HG03521 (cell line): ENCODE measurements at regions not wholly inside any gene's neighbourhood (a gene's known extent, or its start where the extent isn't known, plus 50 kb on each side); places are given as distances from the start of the nearest gene placed in this dataset.
"Not testable (repeated sequence)": the region's sequence is repeated elsewhere in the genome, so short reads cannot be mapped to it uniquely, and the experiment has no call there.

Experiments
- ATAC-seq: cut with Tn5 transposase; IDR thresholded peaks from one replicate; pipeline ENCODE4 v1.9.1; 2021; ENCODE audit warnings: mild to moderate bottlenecking, moderate library complexity; ENCODE audit not compliant: unreplicated experiment

DNA sequence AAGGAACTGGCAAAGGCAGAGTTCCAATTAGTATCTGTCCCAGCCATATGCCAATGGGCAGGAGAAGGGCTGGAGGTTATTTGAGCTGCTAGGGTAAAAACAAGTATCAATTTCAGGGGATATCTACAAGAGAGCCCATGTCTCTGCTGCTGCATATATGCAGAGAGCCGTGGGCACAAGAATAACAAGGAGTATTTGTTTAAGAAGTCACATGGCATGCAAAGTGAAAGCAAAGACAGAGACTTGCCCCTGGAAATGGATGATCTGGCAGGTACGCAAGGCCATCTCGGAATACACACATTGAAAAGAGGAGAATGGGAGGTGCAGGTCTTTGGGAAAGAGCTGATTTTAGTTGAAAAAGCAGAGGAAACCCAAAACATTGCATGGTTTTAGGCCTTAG, 170.6 kb downstream of the EVA1A start:
- no peak for ATAC-seq

GRCh38 chr2:75389271-75389670, 171.5 kb downstream of the EVA1A start:
- ATAC-seq: no peak

DNA sequence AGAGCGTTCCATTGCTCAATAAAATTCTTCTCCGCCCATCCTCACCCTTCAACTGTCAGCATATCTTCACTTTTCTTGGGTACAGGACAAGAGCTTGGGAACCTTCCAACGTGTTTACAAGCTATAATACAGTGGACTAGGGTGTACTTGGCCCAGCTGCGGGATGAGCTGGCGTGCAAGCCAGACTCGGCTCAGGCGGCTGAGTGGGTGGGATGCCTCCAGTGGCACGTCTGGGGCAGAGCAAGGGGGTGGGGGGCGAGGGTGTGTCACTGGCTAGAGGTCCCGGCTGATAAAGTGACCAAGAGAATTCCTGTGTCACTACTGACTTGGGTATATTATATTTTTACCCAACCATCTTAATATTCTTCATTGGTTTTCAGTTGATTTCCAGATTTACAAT, 179.7 kb downstream of the EVA1A start:
- no peak for ATAC-seq

DNA sequence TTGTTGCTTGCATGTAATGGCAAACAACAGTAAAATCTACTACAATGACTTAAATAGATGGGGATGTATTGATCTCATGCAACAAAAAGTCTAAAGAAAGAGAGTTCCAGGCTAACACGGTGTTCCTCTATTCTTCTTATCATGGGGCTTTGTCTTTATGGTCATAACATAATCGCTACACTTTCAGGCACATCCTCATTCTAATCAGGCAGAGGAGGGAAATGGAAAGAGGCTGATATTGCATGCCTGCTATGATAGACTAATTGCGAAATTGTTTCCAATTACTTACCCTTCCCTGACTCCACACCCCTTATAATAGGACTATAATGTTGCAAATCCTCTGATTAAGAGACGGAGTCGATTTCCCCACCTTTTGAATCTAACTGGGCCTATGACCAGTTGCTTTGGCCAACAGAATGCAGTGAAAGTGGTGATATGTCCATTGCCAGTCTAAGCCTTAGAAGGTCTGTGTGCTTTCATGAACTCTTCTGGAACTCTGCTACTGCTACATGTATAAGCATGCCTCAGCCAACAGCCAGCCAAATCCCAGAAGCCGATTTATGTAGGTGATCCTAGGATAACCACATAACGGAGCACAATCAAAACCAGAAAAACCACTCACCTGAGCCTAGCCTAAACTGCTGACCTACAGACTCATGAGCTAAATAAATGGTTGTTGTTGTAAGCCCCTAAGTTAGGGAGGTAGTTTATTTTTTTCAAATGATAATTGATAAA, 180.3 kb upstream of the TACR1 start:
- ATAC-seq: no peak

GRCh38 chr2:75375646-75376582, 176.6 kb upstream of the TACR1 start:
- ATAC-seq: no peak

GRCh38 chr2:75374414-75374957, 175.2 kb upstream of the TACR1 start:
- ATAC-seq: not testable (repeated sequence)

- ATAC-seq: no peak
Measured at GRCh38 chr2:75367401-75367800, 168.1 kb upstream of the TACR1 start.

- no peak for ATAC-seq
Measured at GRCh38 chr2:75361486-75361885, 162.2 kb upstream of the TACR1 start.

- no peak for ATAC-seq
Measured at GRCh38 chr2:75360945-75361344, 161.6 kb upstream of the TACR1 start.

GRCh38 chr2:75356865-75357264, 157.5 kb upstream of the TACR1 start:
- ATAC-seq: no peak

DNA sequence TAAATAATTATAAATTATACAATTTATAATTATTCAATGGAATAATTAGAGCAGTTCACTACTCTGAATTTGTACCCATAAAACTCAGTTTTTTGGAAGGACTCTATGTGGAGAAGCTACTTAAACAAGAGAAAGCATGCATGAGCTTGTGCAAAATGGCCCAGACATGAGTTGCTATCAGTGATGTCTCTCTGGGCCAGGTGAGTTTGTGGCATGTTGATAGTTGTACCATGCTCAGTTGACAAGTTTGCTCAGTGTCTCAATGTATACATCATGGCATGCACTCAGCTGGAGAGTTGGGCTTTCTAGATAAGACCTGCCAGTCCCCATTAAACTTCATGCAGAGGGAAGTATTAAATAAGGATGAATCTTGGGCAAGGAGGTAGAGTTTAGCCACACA, 153.8 kb upstream of the TACR1 start:
- ATAC-seq: no peak

GRCh38 chr2:75348307-75348706, 149.0 kb upstream of the TACR1 start:
- no peak for ATAC-seq

DNA sequence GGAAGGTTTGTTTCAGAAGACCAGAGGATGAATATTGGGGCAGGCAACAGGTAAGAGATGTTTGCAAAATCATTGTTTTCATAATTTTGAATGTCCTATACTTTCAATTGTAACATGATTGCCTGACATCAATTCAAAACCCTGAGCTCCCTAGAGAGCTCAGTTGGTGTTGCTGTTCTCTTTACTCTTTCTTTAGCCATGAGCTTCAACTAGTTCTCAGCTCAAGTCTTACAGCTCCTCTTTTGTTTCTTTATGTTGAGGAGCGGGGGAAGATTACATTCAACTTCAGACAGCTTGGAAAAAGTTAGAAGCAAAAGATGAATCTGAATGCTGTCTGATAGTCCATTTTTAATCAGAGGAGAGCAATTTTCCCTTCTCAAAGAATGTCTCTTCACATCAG, 144.8 kb upstream of the TACR1 start:
- ATAC-seq: no peak

DNA sequence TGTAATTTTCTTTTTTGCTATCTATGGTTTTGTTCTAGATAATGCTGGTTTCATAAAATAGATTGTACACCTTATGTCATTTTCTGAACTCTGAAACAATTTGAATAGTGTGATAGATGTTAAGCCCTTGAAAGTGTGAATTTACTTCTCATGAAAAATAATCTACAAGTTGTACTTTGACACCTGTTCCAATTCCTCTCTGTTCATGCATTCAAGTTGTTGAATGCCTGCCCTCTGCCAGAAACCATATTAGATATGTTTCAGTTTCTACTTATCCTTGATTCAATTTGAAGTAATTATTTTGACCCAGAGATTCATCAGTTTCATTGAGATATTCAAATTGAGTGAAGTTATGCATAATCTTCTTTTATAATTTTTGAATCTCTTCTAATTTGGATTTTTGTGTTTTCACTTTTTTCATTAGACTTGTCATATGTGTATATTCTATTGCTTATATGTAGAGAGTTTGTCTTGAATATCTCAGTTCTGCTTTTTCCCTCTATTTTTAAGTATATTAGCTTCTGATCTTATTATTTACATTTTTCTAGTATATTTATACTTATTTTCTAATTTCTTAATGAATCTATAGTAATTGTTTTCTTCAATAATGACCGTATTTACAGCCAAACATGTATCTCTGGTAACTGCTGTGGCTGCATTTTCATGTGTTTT, 143.3 kb upstream of the TACR1 start:
- ATAC-seq: no peak

- no peak for ATAC-seq
Measured at GRCh38 chr2:75340560-75340959, 141.2 kb upstream of the TACR1 start.

DNA sequence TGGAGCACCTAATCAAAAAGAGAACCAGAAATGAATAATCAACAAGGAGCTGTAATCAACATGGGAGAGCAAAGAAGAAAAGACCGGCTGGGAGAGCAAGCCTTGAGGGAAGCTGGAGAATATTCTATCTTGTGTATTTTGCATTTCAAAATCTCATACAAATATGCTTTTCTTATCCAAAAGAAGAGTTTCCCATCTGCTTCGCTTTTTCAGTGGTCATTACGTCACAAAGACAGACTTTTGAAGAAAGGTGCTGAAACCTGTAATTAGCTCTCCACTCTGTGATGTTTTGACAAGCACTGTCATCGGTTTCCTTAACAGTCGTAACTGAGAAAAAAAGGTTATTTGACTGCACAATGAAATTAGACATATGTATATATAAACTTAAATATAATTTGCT, 139.1 kb upstream of the TACR1 start:
- no peak for ATAC-seq

DNA sequence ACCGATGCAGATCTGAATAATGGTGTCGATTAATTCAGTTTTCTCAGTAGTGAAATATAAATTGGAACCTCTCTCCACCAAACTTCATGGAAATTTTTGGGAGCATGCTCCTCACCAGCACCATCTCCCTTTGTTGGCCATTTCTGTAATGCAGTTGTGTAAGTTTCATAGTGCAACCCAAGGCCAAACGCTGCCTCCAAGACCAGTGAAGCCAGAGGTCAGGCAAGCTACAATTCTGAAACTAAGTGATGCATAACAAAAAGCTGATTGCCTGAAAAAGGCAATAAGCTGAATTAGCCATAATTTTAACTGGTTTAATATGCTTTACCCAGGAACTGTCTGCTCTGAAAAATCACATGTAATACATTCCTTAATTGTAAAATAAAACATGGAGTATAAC, 138.3 kb upstream of the TACR1 start:
- ATAC-seq: no peak

GRCh38 chr2:75337016-75337415, 137.7 kb upstream of the TACR1 start:
- ATAC-seq: no peak

GRCh38 chr2:75336451-75336850, 137.1 kb upstream of the TACR1 start:
- ATAC-seq: no peak

DNA sequence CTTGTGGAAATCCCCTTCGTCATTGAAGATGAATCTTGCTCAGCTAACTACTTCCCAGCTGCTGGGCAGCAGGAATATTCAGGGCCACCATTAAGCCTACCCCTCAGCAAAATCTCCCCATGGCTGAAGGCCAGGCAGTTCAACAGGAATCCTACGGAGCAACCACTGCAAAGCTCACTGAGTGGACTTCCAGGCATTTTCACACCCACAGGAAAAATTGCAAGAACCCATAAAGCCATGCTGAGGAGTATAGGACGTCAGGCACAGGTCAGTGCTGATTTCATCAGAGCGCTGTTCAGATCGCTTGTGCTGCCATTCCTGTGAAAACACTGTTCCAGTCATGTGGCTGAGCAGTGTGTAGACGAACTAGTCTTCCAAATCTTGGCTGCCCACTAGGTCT, 134.8 kb upstream of the TACR1 start:
- ATAC-seq: no peak

GRCh38 chr2:75333646-75334045, 134.3 kb upstream of the TACR1 start:
- ATAC-seq: no peak
